22Rv1 (cell line): ENCODE measurements at regions not wholly inside any gene's neighbourhood (a gene's known extent, or its start where the extent isn't known, plus 50 kb on each side); places are given as distances from the start of the nearest gene placed in this dataset.

ENCODE experiments used
- H3K27ac ChIP-seq: fragments of 450-650 bp; 2 replicates; pipeline ENCODE4 v1.5.1; 2017
- CTCF ChIP-seq: fragments of 450-650 bp; IDR thresholded peaks from 2 replicates; pipeline ENCODE4 v1.5.1; 2017; ENCODE audit warnings: mild to moderate bottlenecking
- ZFX ChIP-seq: fragments of 450-650 bp; IDR thresholded peaks from 2 replicates; pipeline ENCODE4 v1.6.1; 2017; ENCODE audit warnings: antibody characterized with exemption, borderline replicate concordance

- no peak overlapping the region for H3K27ac ChIP-seq
- TF ChIP-seq ZFX (no peak), CTCF (no peak)
Measured at GRCh38 chr2:181837563-181837962, 54.0 kb upstream of the ITPRID2 start.

GRCh38 chr2:181839811-181840210, 51.7 kb upstream of the ITPRID2 start:
- H3K27ac ChIP-seq: no peak overlapping the region
- TF ChIP-seq CTCF: no peak
- TF ChIP-seq ZFX: no peak

GRCh38 chr2:181841079-181841478, 50.5 kb upstream of the ITPRID2 start:
- no peak overlapping the region for H3K27ac ChIP-seq
- TF ChIP-seq CTCF (no peak), ZFX (no peak)
